A673 (cell line): ENCODE measurements at regions not wholly inside any gene's neighbourhood (a gene's known extent, or its start where the extent isn't known, plus 50 kb on each side); places are given as distances from the start of the nearest gene placed in this dataset.

Experiments
- CTCF ChIP-seq: fragments of 300-800, 200-600 bp; sonication (generic); conservative IDR thresholded peaks from 2 replicates; pipeline ENCODE4 v1.5.1; 2017; ENCODE audit warnings: low read depth, mild to moderate bottlenecking, antibody characterized with exemption, low read length, moderate library complexity, mixed read lengths
- EZH2 ChIP-seq: fragments of 200-600 bp; sonication (generic); IDR thresholded peaks from 2 replicates; pipeline ENCODE4 v1.6.1; 2017; ENCODE audit warnings: borderline replicate concordance, low read depth, mild to moderate bottlenecking, mixed read lengths, antibody characterized with exemption, low read length; ENCODE audit not compliant: poor library complexity, severe bottlenecking

DNA sequence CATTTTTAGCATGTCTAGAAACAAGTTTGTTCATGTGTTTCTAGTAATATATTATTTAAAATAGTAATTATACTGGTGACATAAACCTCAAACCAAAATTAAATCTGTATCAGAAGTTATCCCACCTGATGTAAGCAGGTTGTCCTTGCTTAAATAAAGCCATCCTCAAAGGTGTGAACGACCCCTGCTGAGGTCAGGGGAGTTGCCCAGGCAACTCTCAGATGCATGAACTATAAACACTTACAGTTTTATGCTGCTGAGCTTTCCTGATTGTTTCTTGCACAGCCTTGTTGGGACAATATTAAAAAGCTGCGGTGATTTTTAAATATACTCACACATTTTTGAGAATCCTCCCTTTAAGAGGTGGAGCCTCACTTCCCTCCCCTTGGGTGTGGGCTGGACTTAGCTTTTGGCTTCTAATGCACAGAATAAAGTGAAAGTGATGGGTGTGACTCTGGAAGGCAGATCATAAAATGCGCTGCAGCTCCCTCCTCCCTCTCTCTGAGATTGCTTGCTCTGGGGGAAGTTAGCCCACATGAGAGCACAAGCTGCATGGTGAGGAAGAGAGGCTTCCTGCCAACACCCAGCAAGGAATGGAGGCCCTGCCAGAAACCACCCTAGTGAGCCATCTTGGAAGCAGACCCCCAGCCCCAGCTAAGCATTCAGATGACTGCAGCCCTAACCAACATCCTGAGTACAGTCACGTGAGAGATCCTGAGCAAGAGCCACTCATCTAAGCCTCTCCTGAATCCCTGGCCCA lies 152.7 kb downstream of the SKIDA1 start:
- TF ChIP-seq CTCF (no peak), EZH2 (no peak)
